Erythroblast (primary cell): ENCODE measurements at regions not wholly inside any gene's neighbourhood (a gene's known extent, or its start where the extent isn't known, plus 50 kb on each side); places are given as distances from the start of the nearest gene placed in this dataset.

Experiments
- GATA1 ChIP-seq: IDR thresholded peaks from 2 replicates; pipeline ENCODE4 v1.6.1; 2011; ENCODE audit warnings: low read depth, mild to moderate bottlenecking, control low read depth, low read length, moderate library complexity
- POLR2A ChIP-seq: IDR thresholded peaks from 2 replicates; pipeline ENCODE4 v1.6.1; 2011; ENCODE audit warnings: mild to moderate bottlenecking, low read length

GRCh38 chr1:193320270-193320669 is 133.9 kb upstream of the B3GALT2 start:
- TF ChIP-seq POLR2A, result no peak
- no peak for TF ChIP-seq GATA1
